Activated CD4-positive, alpha-beta memory T cell treated with anti-CD3 and anti-CD28 coated beads for 36 hours (primary cell): ENCODE measurements at regions not wholly inside any gene's neighbourhood (a gene's known extent, or its start where the extent isn't known, plus 50 kb on each side); places are given as distances from the start of the nearest gene placed in this dataset.

Experiments
- CTCF ChIA-PET: fragments of 350-600 bp; sonication (Branson Sonifier 250); formaldehyde crosslinking; loops from one replicate; lab custom pipeline; 2021; ENCODE audit warnings: antibody characterized with exemption, inconsistent platforms; lab: Charles Lee
- POLR2A ChIA-PET: fragments of 350-600 bp; sonication (Branson Sonifier 250); formaldehyde crosslinking; loops from one replicate; lab custom pipeline; 2021; ENCODE audit warnings: antibody characterized with exemption; lab: Charles Lee
- DNase-seq: peaks from one replicate; pipeline ENCODE4 v3.0.0-alpha.2; 2020
- H3K27ac Mint-ChIP-seq: one replicate; pipeline ENCODE4 v1.8.0; 2021; ENCODE audit warnings: mixed read lengths
- H3K27me3 Mint-ChIP-seq: one replicate; pipeline ENCODE4 v1.8.0; 2021; ENCODE audit warnings: mixed read lengths
- H3K36me3 Mint-ChIP-seq: one replicate; pipeline ENCODE4 v1.8.0; 2021; ENCODE audit warnings: mixed read lengths
- H3K4me1 Mint-ChIP-seq: one replicate; pipeline ENCODE4 v1.8.0; 2021; ENCODE audit warnings: low read depth, mixed read lengths
- H3K4me3 Mint-ChIP-seq: one replicate; pipeline ENCODE4 v1.8.0; 2021; ENCODE audit warnings: mild to moderate bottlenecking, mixed read lengths
- H3K9me3 Mint-ChIP-seq: one replicate; pipeline ENCODE4 v1.8.0; 2021; ENCODE audit warnings: mixed read lengths
- intact Hi-C: fragments of 100-400 bp; cut with micrococcal nuclease; formaldehyde crosslinking; loops from one replicate; pipeline ENCODE4 v1.15.1; 2023

GRCh38 chr12:77401064-77401769 lies 335.8 kb upstream of the E2F7 start:
- Mint-ChIP-seq H3K36me3 (no peaks in the 10 kb centered on the region), H3K4me3 (no peak overlapping the region), H3K9me3 (no peaks in the 10 kb centered on the region), H3K27me3 (no peaks in the 10 kb centered on the region), H3K4me1 (no peaks in the 10 kb centered on the region), H3K27ac (no peak overlapping the region)
- POLR2A ChIA-PET: no interaction called here
- CTCF ChIA-PET: no interaction called here
- no peak for DNase-seq
- intact Hi-C loops: no loop called here

GRCh38 chr12:77392467-77393088 lies 327.2 kb upstream of the E2F7 start:
- Mint-ChIP-seq H3K4me3 (no peak overlapping the region), H3K4me1 (no peaks in the 10 kb centered on the region), H3K27me3 (no peaks in the 10 kb centered on the region), H3K9me3 (peaks cover 8% of the 10 kb centered on the region), H3K36me3 (no peaks in the 10 kb centered on the region), H3K27ac (no peak overlapping the region)
- intact Hi-C loops: no loop called here
- ChIA-PET CTCF (no interaction called here), POLR2A (no interaction called here)
- DNase-seq: no peak

GRCh38 chr12:77388445-77389265 lies 323.3 kb upstream of the E2F7 start:
- Mint-ChIP-seq H3K27ac (no peak overlapping the region), H3K9me3 (peaks cover 5% of the 10 kb centered on the region), H3K4me3 (no peak overlapping the region), H3K27me3 (no peaks in the 10 kb centered on the region), H3K36me3 (no peaks in the 10 kb centered on the region), H3K4me1 (no peaks in the 10 kb centered on the region)
- CTCF ChIA-PET: no interaction called here
- intact Hi-C loops: no loop called here
- POLR2A ChIA-PET: no interaction called here
- no peak for DNase-seq

- no peak for DNase-seq
- Mint-ChIP-seq H3K36me3 (no peaks in the 10 kb centered on the region), H3K27me3 (no peaks in the 10 kb centered on the region), H3K4me1 (no peaks in the 10 kb centered on the region), H3K4me3 (no peak overlapping the region), H3K9me3 (peaks cover 4% of the 10 kb centered on the region), H3K27ac (no peak overlapping the region)
- intact Hi-C loops: no loop called here
- CTCF ChIA-PET: no interaction called here
- POLR2A ChIA-PET: no interaction called here
Measured at GRCh38 chr12:77387671-77388070, 322.3 kb upstream of the E2F7 start.

- Mint-ChIP-seq H3K36me3 (no peaks in the 10 kb centered on the region), H3K9me3 (peaks cover 2% of the 10 kb centered on the region), H3K4me3 (no peak overlapping the region), H3K27me3 (no peaks in the 10 kb centered on the region), H3K4me1 (no peaks in the 10 kb centered on the region), H3K27ac (no peak overlapping the region)
- ChIA-PET CTCF (no interaction called here), POLR2A (no interaction called here)
- no peak for DNase-seq
- intact Hi-C loops: no loop called here
Measured at GRCh38 chr12:77387214-77387613, 321.8 kb upstream of the E2F7 start.

GRCh38 chr12:77384941-77385340 lies 319.6 kb upstream of the E2F7 start:
- POLR2A ChIA-PET: no interaction called here
- intact Hi-C loops: no loop called here
- H3K27me3 Mint-ChIP-seq: no peaks in the 10 kb centered on the region
- H3K4me3 Mint-ChIP-seq: no peak overlapping the region
- no peak for DNase-seq
- no peaks in the 10 kb centered on the region for H3K4me1 Mint-ChIP-seq
- no peaks in the 10 kb centered on the region for H3K36me3 Mint-ChIP-seq
- CTCF ChIA-PET: no interaction called here
- H3K27ac Mint-ChIP-seq: no peak overlapping the region
- H3K9me3 Mint-ChIP-seq: peaks cover 2% of the 10 kb centered on the region

GRCh38 chr12:77382096-77382742 lies 316.9 kb upstream of the E2F7 start:
- H3K36me3 Mint-ChIP-seq: no peaks in the 10 kb centered on the region
- POLR2A ChIA-PET: no interaction called here
- intact Hi-C loops: no loop called here
- no peak overlapping the region for H3K4me3 Mint-ChIP-seq
- H3K27ac Mint-ChIP-seq: no peak overlapping the region
- no peaks in the 10 kb centered on the region for H3K4me1 Mint-ChIP-seq
- H3K9me3 Mint-ChIP-seq: peaks cover 2% of the 10 kb centered on the region
- DNase-seq: no peak
- CTCF ChIA-PET: no interaction called here
- no peaks in the 10 kb centered on the region for H3K27me3 Mint-ChIP-seq

- Mint-ChIP-seq H3K4me1 (no peaks in the 10 kb centered on the region), H3K27ac (no peak overlapping the region), H3K36me3 (no peaks in the 10 kb centered on the region), H3K27me3 (peaks cover 1% of the 10 kb centered on the region), H3K4me3 (no peak overlapping the region), H3K9me3 (peaks cover 2% of the 10 kb centered on the region)
- POLR2A ChIA-PET: no interaction called here
- intact Hi-C loops: no loop called here
- CTCF ChIA-PET: no interaction called here
- no peak for DNase-seq
Measured at GRCh38 chr12:77377622-77378021, 312.3 kb upstream of the E2F7 start.

GRCh38 chr12:77377116-77377515 lies 311.7 kb upstream of the E2F7 start:
- H3K36me3 Mint-ChIP-seq: no peaks in the 10 kb centered on the region
- H3K4me1 Mint-ChIP-seq: no peaks in the 10 kb centered on the region
- peaks cover 2% of the 10 kb centered on the region for H3K9me3 Mint-ChIP-seq
- CTCF ChIA-PET: no interaction called here
- DNase-seq: no peak
- H3K27me3 Mint-ChIP-seq: peaks cover 1% of the 10 kb centered on the region
- POLR2A ChIA-PET: no interaction called here
- H3K4me3 Mint-ChIP-seq: no peak overlapping the region
- intact Hi-C loops: no loop called here
- no peak overlapping the region for H3K27ac Mint-ChIP-seq

- Mint-ChIP-seq H3K36me3 (no peaks in the 10 kb centered on the region), H3K27ac (no peak overlapping the region), H3K4me1 (no peaks in the 10 kb centered on the region), H3K9me3 (peaks cover 2% of the 10 kb centered on the region), H3K4me3 (no peak overlapping the region), H3K27me3 (peaks cover 1% of the 10 kb centered on the region)
- POLR2A ChIA-PET: no interaction called here
- intact Hi-C loops: no loop called here
- CTCF ChIA-PET: no interaction called here
- DNase-seq: no peak
Measured at GRCh38 chr12:77374673-77375072, 309.3 kb upstream of the E2F7 start.

GRCh38 chr12:77372494-77372893 lies 307.1 kb upstream of the E2F7 start:
- Mint-ChIP-seq H3K27me3 (peaks cover 1% of the 10 kb centered on the region), H3K36me3 (no peaks in the 10 kb centered on the region), H3K4me1 (no peaks in the 10 kb centered on the region), H3K4me3 (no peak overlapping the region), H3K27ac (no peak overlapping the region), H3K9me3 (peaks cover 2% of the 10 kb centered on the region)
- ChIA-PET CTCF (no interaction called here), POLR2A (no interaction called here)
- intact Hi-C loops: no loop called here
- no peak for DNase-seq

GRCh38 chr12:77372026-77372425 lies 306.7 kb upstream of the E2F7 start:
- Mint-ChIP-seq H3K9me3 (peaks cover 2% of the 10 kb centered on the region), H3K27ac (no peak overlapping the region), H3K4me3 (no peak overlapping the region)

More at GRCh38 chr12:77372026-77372425, 306.7 kb upstream of the E2F7 start:
- POLR2A ChIA-PET: no interaction called here
- peaks cover 1% of the 10 kb centered on the region for H3K27me3 Mint-ChIP-seq
- intact Hi-C loops: no loop called here
- H3K36me3 Mint-ChIP-seq: no peaks in the 10 kb centered on the region
- CTCF ChIA-PET: no interaction called here
- no peaks in the 10 kb centered on the region for H3K4me1 Mint-ChIP-seq
- DNase-seq: no peak
